Psoas muscle (tissue), 7 donors: ENCODE measurements at regions not wholly inside any gene's neighbourhood (a gene's known extent, or its start where the extent isn't known, plus 50 kb on each side); places are given as distances from the start of the nearest gene placed in this dataset.
"Not testable (repeated sequence)": the region's sequence is repeated elsewhere in the genome, so short reads cannot be mapped to it uniquely, and the experiment has no call there.

ENCODE experiments used
- ATAC-seq, 4 donors: fragments of 200-7000 bp; cut with Tn5 transposase; one replicate each; pipeline ENCODE4 v1.9.1; 2020; ENCODE audit warnings: moderate library complexity in 3 of 4, mild to moderate bottlenecking in 2 of 4
- DNase-seq, 2 donors: peaks; one replicate each; pipeline ENCODE4 v3.0.0-alpha.2; 2020
- H3K27ac ChIP-seq: fragments of 200-600 bp; one replicate; pipeline ENCODE4 v1.8.0; 2022
- H3K27me3 ChIP-seq, 3 donors: fragments of 200-600 bp in 1 of 3; one replicate each; pipeline versions ENCODE4 v1.6.1 to v1.8.0; 2013 to 2022; ENCODE audit warnings: low read length in 2 of 3, mild to moderate bottlenecking in 2 of 3, moderate library complexity in 1 of 3; ENCODE audit not compliant: insufficient read depth in 3 of 3
- H3K36me3 ChIP-seq, 2 donors: fragments of 200-600 bp in 1 of 2; one replicate each; pipeline versions ENCODE4 v1.6.1 to v1.8.0; 2013 to 2022; ENCODE audit warnings: low read depth in 1 of 2, mild to moderate bottlenecking in 1 of 2, moderate library complexity in 1 of 2; ENCODE audit not compliant: insufficient read depth in 1 of 2
- H3K4me1 ChIP-seq: fragments of 200-600 bp; one replicate; pipeline ENCODE4 v1.8.0; 2022
- H3K4me3 ChIP-seq: fragments of 200-600 bp; one replicate; pipeline ENCODE4 v1.8.0; 2022; ENCODE audit warnings: mild to moderate bottlenecking
- H3K9me3 ChIP-seq: fragments of 200-600 bp; one replicate; pipeline ENCODE4 v1.8.0; 2022
- CTCF ChIP-seq: fragments of 200-600 bp; IDR thresholded peaks from one replicate; pipeline ENCODE4 v1.8.0; 2022; ENCODE audit warnings: antibody characterized with exemption
- WGBS, 3 donors: extraction: QIAGEN DNeasy Blood & Tissue Kit; methylation state at CpG; one replicate each; pipeline versions ENCODE4 v1.1.6 to v1.1.7; 2013; 5-methylcytosine and 5-hydroxymethylcytosine counted together
- intact Hi-C, 2 donors: fragments of 100-400 bp; cut with DNase I; formaldehyde crosslinking; loops; one replicate each; pipeline versions ENCODE4 v1.11.0 to v1.14.2; 2022
- donor health status: healthy with polysubstance abuse.
- donor health status: DM: no; HTN: no; CAD: no; lungs with moderate emphysema.
- donor health status: Bipolar disorder and iron deficiency.
- donor health status: healthy.
- donor health status: DM: yes; HTN: yes; CAD: no.
- donor health status: DM: no; HTN: no; CAD: no.
- donor health status: DM: yes; HTN: yes; CAD: no.

DNA sequence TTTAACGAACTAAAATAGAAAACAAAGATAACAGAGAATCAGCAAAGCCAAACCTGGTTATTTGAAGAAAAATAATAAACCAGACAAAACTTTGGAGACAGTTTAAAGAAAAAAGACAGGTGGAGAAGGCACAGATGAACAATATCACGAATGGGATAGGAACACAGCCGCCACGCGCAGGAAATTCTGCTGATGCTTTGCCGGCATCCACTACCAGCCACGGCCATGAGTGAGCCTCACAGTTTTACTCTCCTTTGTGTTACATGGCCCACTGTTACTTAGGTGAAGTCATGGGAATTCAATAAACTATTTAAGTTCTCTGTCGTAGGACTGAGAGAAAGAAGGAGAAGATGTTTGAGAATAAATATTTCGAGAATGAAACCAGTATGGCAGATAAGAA, 503.4 kb downstream of the TTLL7 start:
- H3K27me3 ChIP-seq = no peaks in the 10 kb centered on the region
- WGBS, 3 donors = 94 to 96% (median 95%) methylated on average over 9 of the region's 9 CpGs

GRCh38 chr1:83493633-83494032, 505.3 kb downstream of the TTLL7 start:
- Histone ChIP-seq H3K4me3 (no peak overlapping the region), H3K4me1 (no peaks in the 10 kb centered on the region), H3K36me3 (no peaks in the 10 kb centered on the region), H3K27ac (no peak overlapping the region), H3K27me3 (no peaks in the 10 kb centered on the region), H3K9me3 (no peaks in the 10 kb centered on the region)
- intact Hi-C loops = no loop called here
- 17 to 34% (median 25%) methylated on average over 2 of the region's 2 CpGs for WGBS, 3 donors
- DNase-seq (no peak), ATAC-seq (no peak)
- no peak for TF ChIP-seq CTCF

More for the DNA sequence above, 503.4 kb downstream of the TTLL7 start:
- Histone ChIP-seq H3K9me3 (no peaks in the 10 kb centered on the region), H3K4me3 (no peak overlapping the region), H3K36me3 (no peaks in the 10 kb centered on the region), H3K4me1 (no peaks in the 10 kb centered on the region), H3K27ac (no peak overlapping the region)
- TF ChIP-seq CTCF = no peak
- DNase-seq (no peak), ATAC-seq (no peak)
- intact Hi-C loops = no loop called here

DNA sequence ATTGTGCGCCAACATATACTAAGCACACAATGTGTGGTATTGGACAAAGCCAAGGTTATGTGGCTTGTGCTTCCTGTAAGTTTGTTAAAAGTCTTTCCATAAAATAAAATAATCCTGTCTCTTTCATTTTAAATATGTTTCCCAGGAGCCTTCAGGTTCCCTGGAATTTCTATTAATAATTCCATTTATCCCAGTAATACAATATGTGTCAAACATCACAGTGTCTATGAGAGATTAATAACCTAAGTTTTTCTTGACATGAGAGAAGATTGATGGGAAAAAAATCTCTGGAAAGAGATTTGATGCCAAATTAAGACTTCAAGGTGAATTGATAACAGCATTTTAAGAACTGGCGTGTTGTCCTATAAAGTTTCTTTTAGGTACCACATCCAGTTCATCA, 507.0 kb downstream of the TTLL7 start:
- intact Hi-C loops = no loop called here
- Histone ChIP-seq H3K27ac (no peak overlapping the region), H3K27me3 (no peaks in the 10 kb centered on the region), H3K4me3 (no peak overlapping the region), H3K9me3 (no peaks in the 10 kb centered on the region), H3K36me3 (no peaks in the 10 kb centered on the region), H3K4me1 (no peaks in the 10 kb centered on the region)
- ATAC-seq (no peak), DNase-seq (no peak)
- WGBS, 3 donors = 96 to 99% (median 97%) methylated on average over 2 of the region's 2 CpGs
- no peak for TF ChIP-seq CTCF

DNA sequence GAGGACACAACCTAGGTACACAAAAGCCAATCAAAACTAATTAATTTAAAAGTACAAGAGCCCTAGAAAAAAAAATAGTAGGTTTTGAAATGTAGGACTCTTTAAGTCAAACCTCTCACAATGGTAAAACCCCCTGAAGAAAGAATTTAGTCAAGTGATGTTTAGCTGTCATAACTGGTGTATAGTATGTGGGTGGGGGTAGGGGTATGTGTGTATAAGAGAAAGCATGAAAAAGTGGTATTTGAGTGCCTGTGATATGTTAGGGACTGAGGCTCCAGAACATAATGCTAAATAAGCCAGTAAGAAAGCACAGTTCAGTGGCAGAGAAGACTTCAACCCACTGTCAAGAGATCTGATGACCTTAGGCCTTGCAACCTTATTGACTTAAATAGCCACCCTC, 507.9 kb downstream of the TTLL7 start:
- Histone ChIP-seq H3K27ac (no peak overlapping the region), H3K9me3 (no peaks in the 10 kb centered on the region), H3K4me3 (no peak overlapping the region), H3K36me3 (no peaks in the 10 kb centered on the region), H3K4me1 (no peaks in the 10 kb centered on the region), H3K27me3 (no peaks in the 10 kb centered on the region)
- intact Hi-C loops = no loop called here
- ATAC-seq (no peak), DNase-seq (no peak)
- TF ChIP-seq CTCF = no peak

GRCh38 chr1:83488105-83488504, 510.8 kb downstream of the TTLL7 start:
- H3K4me3 ChIP-seq, H3K27me3 ChIP-seq, DNase-seq, H3K4me1 ChIP-seq, intact Hi-C loops, H3K9me3 ChIP-seq, ATAC-seq, H3K27ac ChIP-seq, H3K36me3 ChIP-seq: not testable (repeated sequence)

GRCh38 chr1:83487460-83487859, 511.5 kb downstream of the TTLL7 start:
- H3K36me3 ChIP-seq, DNase-seq, H3K27ac ChIP-seq, H3K27me3 ChIP-seq, H3K4me1 ChIP-seq, intact Hi-C loops, H3K9me3 ChIP-seq, H3K4me3 ChIP-seq, ATAC-seq: not testable (repeated sequence)
- WGBS, 3 donors = 40 to 60% (median 43%) methylated on average over 1 of the region's 1 CpG

GRCh38 chr1:83485314-83486019, 513.5 kb downstream of the TTLL7 start:
- DNase-seq, H3K27me3 ChIP-seq, H3K9me3 ChIP-seq, intact Hi-C loops, H3K36me3 ChIP-seq, ATAC-seq, H3K4me1 ChIP-seq, H3K27ac ChIP-seq, H3K4me3 ChIP-seq: not testable (repeated sequence)
- WGBS, 3 donors = 90 to 94% (median 94%) methylated on average over 2 of the region's 2 CpGs

GRCh38 chr1:83481284-83481683, 517.6 kb downstream of the TTLL7 start:
- H3K9me3 ChIP-seq, H3K36me3 ChIP-seq, H3K27ac ChIP-seq, H3K4me1 ChIP-seq, DNase-seq, ATAC-seq, intact Hi-C loops, H3K4me3 ChIP-seq, H3K27me3 ChIP-seq: not testable (repeated sequence)
- WGBS, 3 donors = 90 to 93% (median 92%) methylated on average over 3 of the region's 4 CpGs
